Bronchial epithelial cell (primary cell): ENCODE measurements at regions not wholly inside any gene's neighbourhood (a gene's known extent, or its start where the extent isn't known, plus 50 kb on each side); places are given as distances from the start of the nearest gene placed in this dataset.

Source experiments
- DNase-seq: peaks from one replicate; pipeline ENCODE4 v3.0.0-alpha.2; 2010; ENCODE audit warnings: low read depth
- FAIRE-seq: peaks from 2 replicates; lab custom pipeline; 2011; peaks lifted over from hg19 to GRCh38; lab: Jason Lieb, UNC
- H3K27me3 ChIP-seq: 2 replicates; pipeline ENCODE4 v1.5.1; 2011; ENCODE audit warnings: low read length; ENCODE audit not compliant: control insufficient read depth, insufficient read depth
- H3K36me3 ChIP-seq: 2 replicates; pipeline ENCODE4 v1.5.1; 2011; ENCODE audit warnings: low read length; ENCODE audit not compliant: control insufficient read depth, insufficient read depth
- H3K4me3 ChIP-seq: 2 replicates; pipeline ENCODE4 v1.5.1; 2011; ENCODE audit warnings: mild to moderate bottlenecking, low read depth, low read length, control low read depth
- CTCF ChIP-seq: IDR thresholded peaks from 2 replicates; pipeline ENCODE4 v1.5.1; 2011; ENCODE audit warnings: mild to moderate bottlenecking, moderate library complexity, low read length, control low read depth, inconsistent platforms; ENCODE audit not compliant: insufficient read depth, severe bottlenecking

GRCh38 chr1:29438991-29439390, 202.7 kb downstream of the PTPRU start:
- H3K4me3 ChIP-seq: no peak overlapping the region
- DNase-seq (no peak), FAIRE-seq (no peak)
- no peak for TF ChIP-seq CTCF
- H3K27me3 ChIP-seq: peaks cover 5% of the 10 kb centered on the region
- H3K36me3 ChIP-seq: no peaks in the 10 kb centered on the region

GRCh38 chr1:29437946-29438345, 201.6 kb downstream of the PTPRU start:
- no peak for TF ChIP-seq CTCF
- H3K4me3 ChIP-seq: no peak overlapping the region
- H3K36me3 ChIP-seq: no peaks in the 10 kb centered on the region
- no peak for FAIRE-seq
- peaks cover 5% of the 10 kb centered on the region for H3K27me3 ChIP-seq
- DNase-seq: no peak

GRCh38 chr1:29436181-29436785, 200.0 kb downstream of the PTPRU start:
- no peak for TF ChIP-seq CTCF
- Histone ChIP-seq H3K36me3 (no peaks in the 10 kb centered on the region), H3K27me3 (no peaks in the 10 kb centered on the region), H3K4me3 (no peak overlapping the region)
- no peak for DNase-seq
- no peak for FAIRE-seq

DNA sequence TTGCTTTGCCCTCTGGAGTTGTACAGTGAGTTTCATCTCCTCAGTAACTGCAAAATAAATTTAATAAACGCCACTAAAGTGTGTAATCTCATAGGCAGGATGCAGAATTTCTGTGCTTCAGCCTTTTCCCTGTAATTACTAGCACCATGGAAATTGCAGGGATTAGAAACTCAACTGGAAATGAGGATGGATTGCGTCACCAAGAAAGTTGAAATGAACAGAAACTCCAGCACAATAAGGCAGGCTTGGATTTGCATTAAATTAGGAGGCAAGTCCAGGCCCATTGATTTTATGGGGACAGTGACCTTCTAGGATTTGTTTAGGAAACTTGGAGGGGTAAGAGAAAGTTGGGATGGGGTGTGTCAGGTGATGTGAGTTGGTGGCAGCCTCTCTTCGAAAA, 197.5 kb downstream of the PTPRU start:
- Histone ChIP-seq H3K27me3 (no peaks in the 10 kb centered on the region), H3K4me3 (no peak overlapping the region), H3K36me3 (no peaks in the 10 kb centered on the region)
- FAIRE-seq (no peak), DNase-seq (no peak)
- TF ChIP-seq CTCF: no peak

DNA sequence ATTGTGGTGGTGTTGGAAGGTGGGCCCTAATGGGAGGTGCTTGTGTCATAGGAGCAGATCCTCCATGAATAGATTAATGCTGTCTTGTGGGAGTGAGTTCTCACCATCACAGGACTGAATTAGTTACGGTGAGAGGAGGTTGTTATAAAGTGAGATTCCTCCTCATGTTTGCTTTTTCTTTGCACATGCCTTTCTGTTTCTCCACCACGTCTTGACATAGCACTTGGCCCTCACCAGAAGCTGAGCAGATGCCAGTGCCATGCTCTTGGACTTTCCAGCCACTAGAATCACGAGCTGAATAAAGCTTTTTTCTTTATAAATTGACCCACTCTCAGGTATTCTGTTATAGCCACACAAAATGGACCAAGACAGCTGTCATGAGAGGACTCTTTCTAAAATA, 194.8 kb downstream of the PTPRU start:
- no peak for FAIRE-seq

More for the DNA sequence above, 194.8 kb downstream of the PTPRU start:
- Histone ChIP-seq H3K4me3 (no peak overlapping the region), H3K36me3 (no peaks in the 10 kb centered on the region), H3K27me3 (no peaks in the 10 kb centered on the region)
- TF ChIP-seq CTCF: no peak
- no peak for DNase-seq
